Spleen (tissue), 11 donors: ENCODE measurements at regions not wholly inside any gene's neighbourhood (a gene's known extent, or its start where the extent isn't known, plus 50 kb on each side); places are given as distances from the start of the nearest gene placed in this dataset.

Experiments
- DNase-seq: peaks from one replicate; pipeline ENCODE4 v3.0.0-alpha.2; 2020
- H3K27ac ChIP-seq, 8 donors: fragments of 200-600 bp; sonication (generic) in 7 of 8; 1 replicate in 4 of 8; 2 replicates in 4 of 8; pipeline versions ENCODE4 v1.5.0 to v1.8.0; 2016 to 2021; ENCODE audit warnings: inconsistent platforms in 4 of 8, mild to moderate bottlenecking in 4 of 8, moderate library complexity in 1 of 8
- H3K27me3 ChIP-seq, 7 donors: fragments of 200-600 bp; sonication (generic) in 6 of 7; replicated peaks in 1 of 7; 1 replicate in 4 of 7; 2 replicates in 3 of 7; pipeline versions ENCODE4 v1.5.0 to v1.8.0; 2016 to 2021; ENCODE audit warnings: inconsistent platforms in 3 of 7, mild to moderate bottlenecking in 1 of 7
- H3K36me3 ChIP-seq, 6 donors: fragments of 200-600 bp; sonication (generic) in 5 of 6; 1 replicate in 4 of 6; 2 replicates in 2 of 6; pipeline versions ENCODE4 v1.5.0 to v1.8.0; 2016 to 2021; ENCODE audit warnings: inconsistent platforms in 2 of 6
- H3K4me1 ChIP-seq, 6 donors: fragments of 200-600 bp; sonication (generic) in 5 of 6; 1 replicate in 3 of 6; 2 replicates in 3 of 6; pipeline versions ENCODE4 v1.5.0 to v1.8.0; 2016 to 2021; ENCODE audit warnings: inconsistent platforms in 3 of 6
- H3K4me3 ChIP-seq, 8 donors: fragments of 200-600 bp; sonication (generic) in 7 of 8; 1 replicate in 4 of 8; 2 replicates in 4 of 8; pipeline versions ENCODE4 v1.5.0 to v1.8.0; 2016 to 2021; ENCODE audit warnings: inconsistent platforms in 4 of 8, mild to moderate bottlenecking in 4 of 8, moderate library complexity in 2 of 8
- H3K9me3 ChIP-seq, 8 donors: fragments of 200-600 bp; sonication (generic) in 7 of 8; 1 replicate in 4 of 8; 2 replicates in 4 of 8; pipeline versions ENCODE4 v1.5.0 to v1.8.0; 2016 to 2021; ENCODE audit warnings: inconsistent platforms in 4 of 8
- CTCF ChIP-seq, 11 experiments: fragments of 200-600 bp in 7 of 11; fragments of 450-650 bp in 4 of 11; sonication (generic) in 4 of 11; IDR thresholded peaks in 8 of 11; conservative IDR thresholded peaks in 3 of 11; 1 replicate in 7 of 11; 2 replicates in 4 of 11; pipeline versions ENCODE4 v1.4.0 to v1.8.0; 2016 to 2021; ENCODE audit warnings: antibody characterized with exemption in 11 of 11, inconsistent platforms in 4 of 11, mild to moderate bottlenecking in 1 of 11
- POLR2A ChIP-seq, 3 donors: fragments of 450-650 bp; IDR thresholded peaks; one replicate each; pipeline ENCODE4 v1.5.1; 2017; ENCODE audit warnings: antibody characterized with exemption in 3 of 3, mild to moderate bottlenecking in 1 of 3
- POLR2AphosphoS5 ChIP-seq, 3 donors: sonication (generic); formaldehyde crosslinking; IDR thresholded peaks; one replicate each; pipeline ENCODE4 v1.5.1; 2017; ENCODE audit warnings: antibody characterized with exemption in 3 of 3
- WGBS, 5 donors: extraction: QIAGEN DNeasy Blood & Tissue Kit in 3 of 5; methylation state at CpG; one replicate each; pipeline versions ENCODE4 v1.1.5 to v1.1.7; 2013 to 2018; 5-methylcytosine and 5-hydroxymethylcytosine counted together
- intact Hi-C: fragments of 100-400 bp; cut with DNase I; formaldehyde crosslinking; loops from one replicate; pipeline ENCODE4 v1.15.0; 2023; ENCODE audit warnings: low total_unique reads
- donor health status: healthy with polysubstance abuse.
- donor health status: DM: no; HTN: no; CAD: no; lungs with moderate emphysema.
- donor health status: DM: no; HTN: no; CAD: no.
- donor health status: Bipolar disorder and iron deficiency.
- donor health status: healthy.
- donor health status: DM: no; HTN: no; CAD: no.
- donor health status: DM: yes; HTN: yes; CAD: no.

- no peak for TF ChIP-seq POLR2A (IDR thresholded peaks at IDR 0.05)
- no peak for TF ChIP-seq POLR2AphosphoS5 (IDR thresholded peaks at IDR 0.05)
- no peak for TF ChIP-seq CTCF (IDR thresholded peaks at IDR 0.05 in 8 of 11, conservative IDR thresholded peaks at IDR 0.05 in 3 of 11)
- 78 to 90% (median 83%) methylated on average over 27 of the region's 27 CpGs for WGBS, 5 donors
- H3K27ac ChIP-seq: no peak overlapping the region
- H3K4me3 ChIP-seq: no peak overlapping the region
- intact Hi-C loops: no loop called here
- DNase-seq: no peak
- H3K9me3 ChIP-seq: peaks cover 0 to 26% (median 24%) of the 10 kb centered on the region in 8 donors
- peaks cover 0 to 20% (median 3%) of the 10 kb centered on the region in 6 donors for H3K36me3 ChIP-seq
- no peaks in the 10 kb centered on the region for H3K4me1 ChIP-seq
- peaks cover 0 to 13% (median 0%) of the 10 kb centered on the region in 7 donors for H3K27me3 ChIP-seq
Measured at GRCh38 chr19:5251096-5252065, 89.2 kb downstream of the PTPRS start.

GRCh38 chr19:5250127-5250659 is 90.4 kb downstream of the PTPRS start:
- Histone ChIP-seq H3K4me1 (no peaks in the 10 kb centered on the region), H3K9me3 (peaks cover 0 to 14% (median 12%) of the 10 kb centered on the region in 8 donors), H3K4me3 (no peak overlapping the region), H3K27me3 (peaks cover 0 to 13% (median 0%) of the 10 kb centered on the region in 7 donors), H3K27ac (no peak overlapping the region), H3K36me3 (peaks cover 0 to 15% (median 2%) of the 10 kb centered on the region in 6 donors)
- intact Hi-C loops: no loop called here
- WGBS, 5 donors: 78 to 88% (median 82%) methylated on average over 16 to 23 of the region's 23 CpGs
- no peak for DNase-seq
- no peak for TF ChIP-seq CTCF (IDR thresholded peaks at IDR 0.05 in 8 of 11, conservative IDR thresholded peaks at IDR 0.05 in 3 of 11)
- no peak for TF ChIP-seq POLR2A (IDR thresholded peaks at IDR 0.05)
- no peak for TF ChIP-seq POLR2AphosphoS5 (IDR thresholded peaks at IDR 0.05)

- Histone ChIP-seq H3K27me3 (peaks cover 0 to 13% (median 0%) of the 10 kb centered on the region in 7 donors), H3K36me3 (peaks cover 0 to 9% (median 0%) of the 10 kb centered on the region in 6 donors), H3K4me3 (no peak overlapping the region), H3K4me1 (no peaks in the 10 kb centered on the region), H3K27ac (no peak overlapping the region), H3K9me3 (peaks cover 0 to 8% (median 5%) of the 10 kb centered on the region in 8 donors)
- WGBS, 5 donors: 90 to 96% (median 94%) methylated on average over 3 of the region's 3 CpGs
- TF ChIP-seq POLR2AphosphoS5 (IDR thresholded peaks at IDR 0.05): no peak
- no peak for TF ChIP-seq POLR2A (IDR thresholded peaks at IDR 0.05)
- TF ChIP-seq CTCF (IDR thresholded peaks at IDR 0.05 in 8 of 11, conservative IDR thresholded peaks at IDR 0.05 in 3 of 11): no peak
- intact Hi-C loops: no loop called here
- DNase-seq: no peak
Measured at GRCh38 chr19:5249526-5249925, 91.1 kb downstream of the PTPRS start.
